Stimulated activated CD4-positive, alpha-beta T cell treated with anti-CD3 and anti-CD28 coated beads, Interleukin-2, amount 100 ng/mL, for 24 hours (primary cell): ENCODE measurements at regions not wholly inside any gene's neighbourhood (a gene's known extent, or its start where the extent isn't known, plus 50 kb on each side); places are given as distances from the start of the nearest gene placed in this dataset.
"Not testable (repeated sequence)": the region's sequence is repeated elsewhere in the genome, so short reads cannot be mapped to it uniquely, and the experiment has no call there.

ENCODE experiments used
- DNase-seq, 2 donors: peaks; one replicate each; pipeline ENCODE4 v3.0.0-alpha.2; 2020

DNA sequence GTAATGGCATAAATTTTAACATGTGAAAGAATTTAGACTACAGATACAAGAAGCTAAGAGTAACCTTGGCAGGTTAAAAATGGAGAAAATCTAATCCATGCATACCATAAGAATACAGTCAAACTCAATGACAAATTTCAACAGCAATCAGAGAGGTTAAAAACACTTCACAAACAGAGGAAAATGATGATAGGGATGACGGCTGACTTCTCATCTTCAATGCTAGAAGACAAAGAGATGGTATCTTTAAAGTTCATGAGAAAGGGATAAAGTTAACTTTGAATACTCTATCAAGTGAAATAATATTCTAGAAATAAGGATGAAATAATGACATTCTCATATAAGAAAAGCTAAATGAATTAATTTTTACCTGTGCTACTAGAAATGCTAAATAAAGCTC, 1130.2 kb upstream of the MIR17HG start:
- no peak for DNase-seq

DNA sequence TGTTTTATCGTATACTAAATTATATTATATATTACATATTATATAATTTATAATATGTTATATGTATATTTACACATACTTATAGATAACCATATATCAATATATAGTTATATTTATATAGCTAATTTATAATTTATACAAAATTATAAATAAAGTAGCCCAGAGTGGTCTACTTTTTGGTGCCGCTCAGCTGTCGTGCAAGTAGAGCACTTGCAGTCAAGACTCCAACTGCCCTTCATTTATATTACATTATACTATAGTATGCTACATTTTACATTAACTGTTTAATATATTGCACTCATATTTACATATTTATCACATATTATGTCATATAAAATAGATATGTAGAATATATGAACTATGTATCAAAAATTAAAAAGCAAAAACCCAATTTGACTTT, 1124.7 kb upstream of the MIR17HG start:
- DNase-seq = no peak

DNA sequence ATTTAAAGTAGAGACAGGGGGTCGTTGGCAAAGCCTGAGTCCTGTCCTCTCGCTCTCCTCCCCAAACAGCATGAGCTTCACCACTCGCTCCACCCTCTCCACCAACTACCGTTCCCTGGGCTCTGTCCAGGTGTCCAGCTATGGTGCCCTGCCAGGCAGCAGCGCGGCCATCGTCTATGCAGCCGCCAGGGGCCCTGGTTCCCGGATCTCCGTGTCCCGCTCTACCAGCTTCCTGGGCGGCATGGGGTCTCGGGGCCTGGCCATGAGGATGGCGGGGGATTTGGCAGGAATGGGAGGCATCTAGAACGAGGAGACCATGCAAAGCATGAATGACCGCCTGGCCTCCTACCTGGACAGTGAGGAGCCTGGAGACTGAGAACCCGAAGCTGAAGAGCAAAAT, 1117.2 kb upstream of the MIR17HG start:
- no peak for DNase-seq

DNA sequence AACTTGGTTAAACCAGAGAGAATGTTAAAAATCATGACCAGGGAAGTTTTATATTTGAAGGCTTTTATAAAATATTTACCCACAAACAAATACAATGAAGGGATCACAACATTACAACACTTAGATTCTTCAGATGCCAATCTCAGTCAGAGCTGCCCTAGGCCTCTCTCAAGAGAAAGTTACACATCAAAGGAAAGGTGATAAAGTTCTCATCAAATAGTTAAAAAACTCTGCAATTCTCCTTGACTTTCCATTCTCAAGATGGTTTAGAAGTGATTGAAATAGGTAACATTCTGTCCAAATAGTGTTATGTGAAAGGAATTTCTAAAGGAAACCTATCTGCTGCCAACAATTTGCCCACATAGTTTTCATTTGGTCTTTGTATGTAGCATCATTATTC, 1115.2 kb upstream of the MIR17HG start:
- DNase-seq = no peak

DNA sequence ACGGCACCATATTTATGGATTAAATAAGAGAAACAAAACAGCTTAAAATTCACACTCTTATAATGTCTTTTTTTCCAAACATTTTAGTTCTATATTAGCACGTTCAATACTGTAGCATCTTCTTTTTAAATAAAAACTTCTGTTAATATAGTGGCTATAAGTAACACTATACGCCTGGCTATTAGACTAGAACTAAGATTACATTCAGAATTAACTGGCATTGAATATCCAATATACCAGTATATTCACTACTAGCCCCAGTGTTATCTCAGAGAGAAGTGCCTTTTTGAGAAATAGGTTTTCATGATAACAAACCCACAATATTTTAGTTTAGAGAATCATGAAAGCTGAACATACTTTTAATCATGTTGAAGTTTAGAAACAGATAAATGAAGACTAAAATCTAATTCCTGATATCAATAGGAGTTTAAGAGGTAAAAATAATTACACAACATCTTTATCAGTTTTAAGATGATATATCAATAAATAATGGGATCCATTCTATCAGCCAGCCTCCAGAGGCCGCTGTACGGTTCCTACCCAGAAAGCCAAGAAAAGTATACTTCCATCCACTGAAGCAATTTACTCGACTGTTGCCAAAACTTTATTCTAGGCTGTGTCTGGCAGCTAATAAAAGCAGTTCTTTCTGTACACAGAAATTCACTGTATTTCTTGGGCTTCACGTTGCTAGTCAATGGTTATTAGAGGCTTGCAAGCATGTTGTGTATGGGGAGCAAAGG, 1113.4 kb upstream of the MIR17HG start:
- no peak for DNase-seq

DNA sequence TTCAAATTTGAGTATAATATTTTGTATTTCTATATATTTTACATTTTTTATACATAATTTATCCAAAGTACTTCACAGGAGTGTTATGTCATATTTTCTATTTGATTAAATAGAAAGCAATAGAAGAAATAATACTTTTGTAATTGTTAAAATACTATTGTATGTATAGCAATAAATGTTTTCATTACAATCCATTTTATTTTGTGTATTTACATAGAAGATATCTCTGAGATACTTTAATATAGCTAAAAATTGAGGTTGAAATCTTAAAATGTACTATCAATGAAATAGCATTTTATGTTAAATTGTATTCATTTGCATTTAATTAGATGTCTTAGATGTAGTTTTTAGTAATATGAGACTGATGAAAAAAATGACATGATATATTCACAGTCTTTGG, 1109.6 kb upstream of the MIR17HG start:
- no peak for DNase-seq

DNA sequence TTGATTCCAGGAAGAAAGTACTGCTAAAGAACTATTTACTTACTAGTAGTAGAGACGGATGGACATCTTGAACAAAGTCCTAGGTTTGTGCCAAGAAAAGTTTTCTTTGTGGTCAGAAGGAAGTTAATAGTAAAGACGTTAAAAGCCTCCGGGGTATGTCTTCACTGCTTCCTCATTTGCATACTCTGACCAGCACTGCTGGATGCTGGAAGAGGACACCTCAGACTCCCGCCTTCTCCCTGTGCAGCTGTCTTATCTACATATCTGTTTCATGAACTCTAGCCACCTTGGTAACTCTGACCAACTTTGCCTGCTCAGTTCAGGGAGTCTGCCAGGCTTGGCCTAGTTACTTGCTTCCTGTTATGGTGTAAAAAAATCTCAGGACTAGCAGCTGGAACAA, 1109.1 kb upstream of the MIR17HG start:
- no peak for DNase-seq

DNA sequence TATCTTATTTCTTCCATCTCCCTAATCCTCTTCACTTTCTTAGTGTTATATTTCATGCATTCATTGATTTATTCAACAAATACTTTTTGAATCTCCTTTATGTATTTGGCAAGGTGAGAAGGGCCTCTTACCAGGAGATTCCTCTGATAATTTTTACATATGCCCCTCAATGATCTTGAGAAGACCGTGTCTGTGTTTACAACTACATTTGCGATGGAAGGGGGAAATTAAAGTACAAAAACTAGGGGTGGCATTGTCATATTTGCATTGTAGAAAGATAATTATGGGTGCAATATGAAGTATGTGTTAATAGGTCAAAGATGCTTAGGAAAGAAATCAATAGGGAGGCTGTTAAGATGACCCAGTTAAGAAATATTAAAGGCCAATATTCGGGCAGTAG, 1108.4 kb upstream of the MIR17HG start:
- DNase-seq = no peak

DNA sequence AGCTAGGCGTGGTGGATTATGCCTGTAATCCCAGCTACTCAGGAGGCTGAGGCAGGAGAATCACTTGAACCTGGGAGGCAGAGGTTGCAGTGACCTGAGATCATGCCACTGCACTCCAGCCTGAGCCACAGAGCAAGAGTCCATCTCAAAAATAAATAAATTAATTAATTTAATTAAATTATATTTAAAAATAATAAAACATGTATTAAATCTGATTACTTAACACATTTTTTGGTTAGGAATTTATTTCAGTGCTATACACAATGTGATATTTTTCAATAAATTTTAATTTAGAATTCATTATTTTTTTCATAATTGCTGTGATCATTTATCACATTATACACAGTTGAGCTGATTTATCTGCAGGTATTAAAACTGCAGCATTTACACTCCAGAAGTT, 1101.5 kb upstream of the MIR17HG start:
- no peak for DNase-seq

DNA sequence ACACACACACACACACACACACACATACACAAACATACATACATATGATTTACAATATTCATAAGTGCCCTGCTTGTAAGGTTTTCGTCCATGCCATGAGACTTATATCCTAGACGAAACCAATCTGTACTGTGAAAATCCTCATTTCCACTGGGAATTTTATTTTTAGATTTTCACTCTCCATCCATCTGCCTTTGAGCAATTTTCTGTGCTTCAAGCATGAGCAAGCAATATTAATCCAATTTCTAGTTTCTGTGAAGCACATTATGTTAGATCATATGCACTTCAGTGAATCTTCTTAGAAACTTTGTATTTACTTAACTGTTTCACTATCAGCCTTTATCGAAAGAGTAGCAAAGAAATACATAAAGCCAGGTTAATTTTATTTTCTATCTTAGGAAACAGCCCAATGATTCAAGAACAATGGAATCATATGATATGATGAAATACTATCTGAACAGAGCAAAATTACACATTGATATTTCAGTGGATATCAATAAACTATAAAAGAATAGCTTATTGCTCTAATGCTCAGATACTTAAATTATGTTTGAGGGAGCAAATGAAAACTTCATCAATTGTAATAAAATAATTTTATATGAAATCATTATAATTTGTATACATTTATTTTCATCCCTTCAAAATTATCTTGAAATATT, 1100.7 kb upstream of the MIR17HG start:
- DNase-seq = no peak

DNA sequence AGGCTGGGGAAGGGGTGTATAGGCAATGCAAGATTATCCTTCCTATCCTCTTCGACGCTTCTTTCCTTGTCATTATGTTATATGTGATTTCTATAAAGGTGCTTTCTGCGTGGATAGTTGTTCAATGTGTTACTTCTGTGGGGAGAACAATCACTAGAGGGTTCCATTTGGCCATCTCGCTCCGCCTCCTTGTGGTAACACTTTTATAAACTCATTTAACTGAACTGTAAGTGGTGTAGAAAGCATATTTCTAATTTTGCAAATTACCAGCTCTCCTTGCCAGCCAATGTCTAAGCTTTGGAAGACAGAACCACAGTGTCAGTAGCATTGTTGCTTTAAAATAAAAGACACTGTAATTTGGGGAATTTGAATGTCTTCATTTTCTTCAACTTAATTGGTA, 1093.7 kb upstream of the MIR17HG start:
- no peak for DNase-seq

DNA sequence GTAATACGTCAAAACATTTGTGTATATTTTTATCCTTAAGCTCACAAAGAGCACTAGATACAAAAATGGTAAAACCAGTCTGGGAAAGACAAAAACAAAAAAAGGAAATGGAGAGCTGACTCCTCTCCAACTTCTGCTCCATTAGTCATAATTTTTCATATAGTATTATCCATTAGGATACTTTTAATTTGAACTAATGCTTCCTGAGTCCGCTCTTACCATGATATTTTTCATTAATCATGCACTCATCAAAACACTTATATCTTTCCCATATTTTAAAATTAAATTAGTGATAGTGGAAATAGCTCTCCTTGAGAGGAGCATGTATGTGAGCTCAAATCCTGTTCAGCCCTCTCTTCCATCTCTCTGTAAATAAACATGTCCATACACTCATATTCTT, 1093.0 kb upstream of the MIR17HG start:
- no peak for DNase-seq

DNA sequence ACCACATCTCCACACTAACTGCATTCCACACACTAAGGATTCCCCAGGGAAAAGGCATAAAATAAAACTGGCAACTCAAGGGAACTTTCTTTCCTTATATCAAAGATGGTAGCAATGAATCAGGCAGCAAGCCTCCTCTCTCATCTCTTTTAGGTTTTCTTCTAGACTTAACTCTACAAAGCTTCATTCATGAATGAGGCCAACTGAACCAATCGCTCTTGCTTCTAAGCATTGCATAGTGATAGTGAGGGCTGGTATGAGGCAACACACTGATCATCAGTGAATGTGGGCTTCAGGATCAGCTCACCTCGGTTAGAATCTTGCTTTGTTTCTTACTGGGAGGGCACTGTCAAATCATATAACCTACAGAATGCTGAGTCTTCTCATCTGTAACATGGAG, 1090.7 kb upstream of the MIR17HG start:
- no peak for DNase-seq

DNA sequence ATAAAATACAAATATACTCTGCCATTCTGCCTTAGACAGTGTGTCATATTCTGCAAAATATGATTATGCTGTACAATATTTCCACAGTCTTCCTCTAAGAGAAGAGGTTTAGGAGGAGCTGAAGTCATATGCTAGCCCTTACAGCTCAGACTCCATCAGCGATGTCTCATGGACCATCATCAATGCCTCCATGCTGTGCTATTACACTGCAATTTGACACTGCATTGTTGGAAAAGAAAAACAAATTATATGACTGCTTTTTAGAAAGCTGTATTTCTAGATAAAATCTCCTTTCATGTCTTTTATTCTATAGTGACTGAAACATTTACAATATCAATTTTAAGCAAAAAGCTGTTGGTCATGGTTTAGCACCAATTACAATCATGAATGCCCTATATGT, 1089.4 kb upstream of the MIR17HG start:
- no peak for DNase-seq

DNA sequence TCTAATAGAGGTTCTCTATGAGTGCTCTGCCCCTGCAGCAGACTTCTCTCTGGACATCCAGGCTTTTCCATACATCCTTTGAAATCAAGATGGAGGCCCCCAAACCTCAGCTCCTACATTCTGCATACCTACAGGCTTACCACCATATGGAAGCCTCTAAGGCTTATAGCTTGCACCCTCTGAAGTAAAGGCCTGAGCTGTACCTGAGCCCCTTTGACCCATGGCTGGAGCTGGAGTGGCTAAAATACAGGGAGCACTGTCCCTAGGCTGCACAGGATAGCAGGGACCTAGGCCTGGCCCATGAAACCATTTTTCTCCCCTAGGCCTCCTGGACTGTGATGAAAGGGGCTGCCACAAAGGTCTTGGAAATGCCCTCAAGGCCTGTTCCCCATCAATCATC, 1086.1 kb upstream of the MIR17HG start:
- DNase-seq = no peak

DNA sequence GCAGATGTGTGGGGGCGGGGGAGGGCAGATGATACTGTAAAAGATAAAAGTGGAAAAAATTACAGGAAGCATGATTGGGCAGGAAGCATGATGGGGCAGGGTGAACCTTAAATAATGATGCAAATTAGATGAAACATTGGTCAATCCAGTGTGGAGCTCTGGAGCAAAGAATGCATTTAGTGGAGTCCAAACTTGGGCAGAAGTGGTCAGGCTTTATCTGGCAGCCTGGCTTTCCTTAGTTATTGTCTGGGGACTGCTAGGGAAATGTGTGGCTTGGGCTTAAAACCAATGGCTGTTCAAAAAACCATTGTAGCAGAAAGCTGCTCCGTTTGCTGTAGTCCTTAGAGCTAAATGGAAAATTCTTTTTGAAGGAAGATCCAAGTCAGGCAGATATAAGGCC, 1077.3 kb upstream of the MIR17HG start:
- no peak for DNase-seq

DNA sequence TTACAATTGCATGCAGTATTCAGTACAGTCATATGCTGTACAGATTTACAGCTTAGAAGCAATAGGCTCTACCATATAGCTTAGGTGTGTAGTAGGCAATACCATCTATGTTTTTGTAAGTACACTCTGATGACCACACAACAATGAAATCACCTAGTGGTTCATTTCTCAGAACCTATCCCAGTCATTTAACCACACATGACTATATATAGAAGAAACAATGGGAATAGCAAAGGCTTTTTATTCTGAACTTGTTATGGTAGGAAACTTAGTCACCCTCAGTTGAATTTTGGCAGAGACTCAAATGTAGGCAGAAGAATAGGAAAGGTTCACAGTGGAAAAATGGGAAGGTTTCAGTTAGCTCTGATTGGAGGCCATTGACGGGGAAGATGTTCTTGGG, 1075.1 kb upstream of the MIR17HG start:
- DNase-seq = no peak

DNA sequence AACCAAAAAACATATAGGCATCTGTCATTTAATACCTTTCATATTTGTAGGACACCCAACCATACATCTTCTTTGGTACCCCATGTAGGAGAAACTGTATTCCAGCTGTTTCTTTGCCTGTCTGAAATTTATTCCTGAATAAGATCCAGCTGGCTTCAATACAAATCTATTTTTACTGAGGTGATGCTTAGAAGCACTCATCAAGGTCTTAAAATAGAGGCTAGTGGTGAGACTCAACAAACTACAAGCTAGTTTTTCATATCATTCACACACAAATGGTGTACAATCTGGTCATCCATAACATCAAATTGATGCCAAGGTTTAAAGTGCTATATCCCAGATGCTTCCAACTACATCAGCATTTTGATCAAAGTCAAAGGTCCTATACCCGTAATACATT, 1071.3 kb upstream of the MIR17HG start:
- DNase-seq = no peak

DNA sequence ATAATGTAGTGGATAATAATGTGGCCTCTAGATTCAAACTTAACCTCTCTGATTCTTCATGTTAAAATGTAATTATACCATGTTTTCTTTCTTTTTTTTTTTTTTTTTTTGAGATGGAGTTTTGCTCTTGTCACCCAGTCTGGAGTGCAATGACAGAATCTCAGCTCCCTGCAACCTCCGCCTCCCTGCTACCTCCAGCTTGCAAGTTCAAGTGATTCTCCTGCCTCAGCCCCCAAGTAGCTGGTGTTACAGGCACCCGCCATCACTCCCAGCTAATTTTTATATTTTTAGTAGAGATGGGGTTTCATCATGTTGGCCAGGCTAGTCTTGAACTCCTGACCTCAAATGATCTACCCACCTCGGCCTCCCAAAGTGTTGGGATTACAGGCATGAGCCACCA, 1069.3 kb upstream of the MIR17HG start:
- not testable (repeated sequence) for DNase-seq

DNA sequence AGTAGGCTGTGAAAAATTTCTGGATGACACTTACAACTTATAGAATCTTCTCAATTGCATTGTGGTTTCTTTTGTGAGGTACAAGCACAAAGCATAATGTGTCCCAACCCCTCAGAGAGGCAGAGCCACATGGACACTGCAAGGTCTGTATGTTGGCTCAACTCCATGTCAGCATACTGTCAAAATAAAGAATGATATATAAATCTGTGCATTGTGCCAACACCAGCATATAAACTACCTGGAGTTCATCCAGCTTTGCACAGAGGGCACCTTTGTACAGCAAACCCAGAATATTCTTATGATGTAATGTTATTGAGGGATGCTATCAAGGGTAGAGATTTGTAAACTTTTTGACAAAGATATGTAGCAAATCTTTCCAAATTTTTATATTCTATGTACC, 1065.8 kb upstream of the MIR17HG start:
- DNase-seq = no peak

DNA sequence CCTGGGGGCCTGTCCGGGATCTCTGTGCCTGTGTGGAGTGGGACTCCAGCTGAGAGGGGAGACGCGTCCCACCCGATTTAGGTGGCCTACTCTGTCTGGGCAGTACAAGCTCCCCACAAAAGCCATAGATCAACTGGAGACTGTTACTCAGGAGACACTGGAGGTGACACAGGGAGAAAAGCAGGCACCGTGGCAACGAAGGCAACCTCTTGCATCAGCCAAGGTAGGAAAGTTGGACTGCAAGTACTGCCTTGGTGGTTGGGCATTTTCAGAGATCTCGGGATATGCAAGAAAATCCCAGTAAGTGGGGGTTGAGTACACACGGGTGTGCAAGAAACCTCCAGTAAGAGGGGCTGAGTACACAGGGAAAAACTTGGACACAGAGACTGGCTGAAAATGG, 1060.0 kb upstream of the MIR17HG start:
- DNase-seq = no peak

DNA sequence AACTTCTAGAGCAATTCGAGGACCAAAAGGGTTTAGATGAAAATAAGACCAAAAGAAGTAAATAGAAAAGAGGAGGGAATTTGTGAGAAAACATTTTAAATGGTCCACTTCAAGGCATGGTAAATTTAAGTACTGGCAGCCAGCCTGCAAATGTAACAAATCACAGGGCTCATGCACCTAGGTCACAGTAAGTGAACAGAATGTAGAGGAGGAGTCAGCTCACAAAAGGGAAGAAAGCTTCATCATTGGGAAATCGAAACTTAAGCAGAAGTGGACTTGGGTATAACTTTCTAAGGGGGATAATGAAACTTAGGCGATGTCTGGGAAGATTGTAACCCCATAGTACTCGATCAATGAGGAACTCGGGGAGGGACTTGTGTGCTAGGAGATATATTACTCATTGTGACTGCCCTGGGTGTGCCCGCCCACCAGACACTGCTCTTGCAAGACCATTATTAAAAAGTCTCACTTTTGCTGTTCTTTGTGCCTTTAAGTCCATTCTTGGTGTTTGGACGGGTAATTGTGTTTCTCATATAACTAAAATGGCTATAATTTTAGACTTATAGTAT, 1053.6 kb upstream of the MIR17HG start:
- no peak for DNase-seq

DNA sequence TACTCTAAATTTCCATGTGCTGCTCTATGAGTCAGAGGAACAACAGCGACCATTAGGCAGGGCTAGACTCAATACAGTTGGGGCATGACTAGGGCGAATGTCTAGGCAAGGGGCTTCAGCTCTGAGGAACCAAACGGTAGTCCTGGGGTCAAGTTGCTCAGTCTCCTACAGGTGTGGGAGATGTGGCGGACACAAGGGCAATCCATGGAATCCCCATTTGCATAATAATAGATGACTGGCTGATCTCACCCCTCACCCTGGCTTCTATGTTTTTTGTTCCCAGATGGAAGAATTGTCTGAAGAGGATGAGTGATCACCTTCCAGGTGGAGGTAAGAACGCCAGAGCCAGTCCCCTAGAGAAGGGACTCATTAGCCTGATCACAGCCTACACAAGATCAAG, 1048.2 kb upstream of the MIR17HG start:
- no peak for DNase-seq

DNA sequence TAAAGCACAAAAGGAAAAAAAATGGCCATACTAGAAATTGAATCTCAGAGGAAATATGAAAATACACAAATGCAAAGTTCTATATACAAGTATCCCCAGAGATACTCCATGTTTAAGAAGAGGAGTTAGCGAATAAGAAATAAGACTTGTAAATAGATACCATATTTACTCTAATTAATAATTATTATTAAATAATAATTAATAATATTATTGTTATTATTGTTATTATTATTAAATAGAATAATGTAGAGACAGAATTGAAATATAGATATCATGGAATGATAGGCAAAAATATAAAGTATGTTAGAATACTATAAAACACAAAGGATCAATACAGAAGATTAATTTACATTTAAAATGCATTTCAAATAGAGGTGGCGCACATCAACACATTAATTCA, 1047.5 kb upstream of the MIR17HG start:
- DNase-seq = no peak

DNA sequence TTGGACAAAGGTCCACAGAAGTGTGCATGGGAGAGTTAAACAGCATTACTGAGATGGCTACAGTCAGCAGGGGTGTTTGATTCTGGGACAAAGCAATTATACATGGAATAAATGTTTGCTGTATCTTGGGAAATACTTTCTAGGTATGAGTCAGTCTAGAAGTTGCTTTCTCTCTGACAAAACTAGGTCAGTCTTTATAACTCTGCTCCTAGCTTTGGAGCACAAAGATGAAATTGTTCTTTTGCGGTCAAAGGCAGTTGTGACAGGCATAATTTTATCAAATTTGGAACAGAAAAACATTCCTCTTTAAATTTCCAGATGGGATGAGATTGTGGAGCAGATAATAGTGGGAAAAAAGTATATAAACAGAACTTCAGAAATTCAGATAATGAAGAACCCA, 1045.4 kb upstream of the MIR17HG start:
- no peak for DNase-seq
